ENCODE measurements at regions not wholly inside any gene's neighbourhood (a gene's known extent, or its start where the extent isn't known, plus 50 kb on each side); places are given as distances from the start of the nearest gene placed in this dataset.

- ChIA-PET POLR2A (no interaction called here), CTCF (no interaction called here)
- no peak for TF ChIP-seq ZBTB26 (tag by site-specific recombination; optimal IDR thresholded peaks at IDR 0.05)
- no peaks in the 10 kb centered on the region for H3K9me3 ChIP-seq (ENCODE audit: control insufficient read depth, insufficient read depth, low read depth, low read length)
- no peak overlapping the region for H3K27ac ChIP-seq (ENCODE audit: extremely low read depth, low read depth, low read length)
- H3K36me3 ChIP-seq (ENCODE audit: control insufficient read depth in 2 of 2, insufficient read depth in 1 of 2, low read length in 2 of 2): no peaks in the 10 kb centered on the region
- H3K4me3 ChIP-seq (ENCODE audit: low read depth, low read length): no peak overlapping the region
- H3K4me1 ChIP-seq (ENCODE audit: control insufficient read depth, insufficient read depth, low read length): no peaks in the 10 kb centered on the region
These were observed 536.5 kb upstream of the ACO1 start for GRCh38 chr9:31847963-31848362.

- TF ChIP-seq ZNF19 (tag by site-specific recombination; IDR thresholded peaks at IDR 0.05; ENCODE audit: low read depth) (no peak), ZNF664 (tag by site-specific recombination; IDR thresholded peaks at IDR 0.05) (no peak), ZNF843 (tag by site-specific recombination; IDR thresholded peaks at IDR 0.05) (no peak), YY1 (tag by site-specific recombination; IDR thresholded peaks at IDR 0.05) (no peak), ZNF416 (tag by site-specific recombination; IDR thresholded peaks at IDR 0.05) (no peak), ZNF488 (tag by site-specific recombination; IDR thresholded peaks at IDR 0.05) (no peak), ZBTB11 (tag by site-specific recombination; conservative IDR thresholded peaks at IDR 0.05; ENCODE audit: low read depth) (no peak), ZNF600 (tag by site-specific recombination; IDR thresholded peaks at IDR 0.05) (no peak), TSHZ1 (tag by site-specific recombination; IDR thresholded peaks at IDR 0.05; ENCODE audit: borderline replicate concordance) (no peak), ZNF148 (tag by site-specific recombination; IDR thresholded peaks at IDR 0.05; ENCODE audit: borderline replicate concordance) (no peak), HOXD13 (CRISPR knock-in tag; IDR thresholded peaks at IDR 0.05; ENCODE audit: borderline replicate concordance) (no peak), ZNF239 (tag by site-specific recombination; IDR thresholded peaks at IDR 0.05) (no peak), KLF9 (tag by site-specific recombination; IDR thresholded peaks at IDR 0.05; ENCODE audit: low read depth) (no peak), ZNF510 (tag by site-specific recombination; IDR thresholded peaks at IDR 0.05; ENCODE audit: insufficient replicate concordance) (no peak), ZNF350 (tag by site-specific recombination; IDR thresholded peaks at IDR 0.05) (no peak), ZBTB7A (tag by site-specific recombination; IDR thresholded peaks at IDR 0.05; ENCODE audit: low read depth) (no peak), ZBTB44 (tag by site-specific recombination; IDR thresholded peaks at IDR 0.05) (no peak), ZEB2 (tag by site-specific recombination; IDR thresholded peaks at IDR 0.05) (no peak), ZNF768 (tag by site-specific recombination; IDR thresholded peaks at IDR 0.05) (no peak), ZFP69B (tag by site-specific recombination; IDR thresholded peaks at IDR 0.05) (no peak)
- POLR2A ChIA-PET: no interaction called here
- no peak overlapping the region for H3K27ac ChIP-seq (ENCODE audit: extremely low read depth, low read depth, low read length)
- H3K36me3 ChIP-seq (ENCODE audit: control insufficient read depth in 2 of 2, insufficient read depth in 1 of 2, low read length in 2 of 2): no peaks in the 10 kb centered on the region
- no peaks in the 10 kb centered on the region for H3K9me3 ChIP-seq (ENCODE audit: control insufficient read depth, insufficient read depth, low read depth, low read length)
- no peaks in the 10 kb centered on the region for H3K4me1 ChIP-seq (ENCODE audit: control insufficient read depth, insufficient read depth, low read length)
- H3K4me3 ChIP-seq (ENCODE audit: low read depth, low read length): no peak overlapping the region
- CTCF ChIA-PET: no interaction called here
These were observed 535.7 kb upstream of the ACO1 start for GRCh38 chr9:31848505-31849285.

All from HEK293 (cell line).